ENCODE measurements at regions not wholly inside any gene's neighbourhood (a gene's known extent, or its start where the extent isn't known, plus 50 kb on each side); places are given as distances from the start of the nearest gene placed in this dataset.

DNA sequence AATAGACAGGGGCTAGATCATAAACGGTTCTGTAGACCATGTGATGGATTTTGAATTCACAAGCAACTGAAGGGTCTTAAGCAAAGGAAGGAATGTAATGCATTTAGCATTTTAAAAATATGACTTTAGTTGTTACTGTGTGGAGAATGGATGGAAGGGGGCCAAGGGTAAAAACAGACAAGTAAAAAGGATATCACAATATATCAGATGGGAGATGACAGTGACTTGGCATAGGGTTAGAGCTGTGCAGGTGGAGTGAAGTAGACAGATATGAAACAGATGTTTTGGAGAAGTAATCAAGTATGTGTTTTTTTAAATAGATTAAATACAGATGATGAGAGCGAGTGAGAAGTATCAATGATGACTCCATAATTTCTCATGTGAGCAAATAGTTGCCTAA, 1116.0 kb upstream of the TENM3 start:
- no peak for TF ChIP-seq CTCF (IDR thresholded peaks at IDR 0.05; ENCODE audit: borderline replicate concordance, extremely low read depth, low read length, poor library complexity, severe bottlenecking)
- no peak for TF ChIP-seq EZH2 (IDR thresholded peaks at IDR 0.05; ENCODE audit: borderline replicate concordance, low read depth, low read length, severe bottlenecking)
